ENCODE measurements at regions not wholly inside any gene's neighbourhood (a gene's known extent, or its start where the extent isn't known, plus 50 kb on each side); places are given as distances from the start of the nearest gene placed in this dataset.

GRCh38 chr18:45119876-45120275 is 439.2 kb downstream of the SETBP1 start:
- DNase-seq, result no peak

- no peak for DNase-seq
Observed at GRCh38 chr18:45121146-45121545, 440.5 kb downstream of the SETBP1 start.

GRCh38 chr18:45122506-45122905 is 441.8 kb downstream of the SETBP1 start:
- no peak for DNase-seq

GRCh38 chr18:45127405-45127804 is 446.7 kb downstream of the SETBP1 start:
- no peak for DNase-seq

- DNase-seq, result no peak
Observed at GRCh38 chr18:45133276-45133675, 452.6 kb downstream of the SETBP1 start.

GRCh38 chr18:45136381-45137086 is 455.8 kb downstream of the SETBP1 start:
- no peak for DNase-seq

GRCh38 chr18:45137087-45137419 is 456.4 kb downstream of the SETBP1 start:
- no peak for DNase-seq

- no peak for DNase-seq
Observed at GRCh38 chr18:45139478-45139877, 458.8 kb downstream of the SETBP1 start.

- DNase-seq, result no peak
Observed at GRCh38 chr18:45142868-45143267, 462.2 kb downstream of the SETBP1 start.

- no peak for DNase-seq
Observed at GRCh38 chr18:45149712-45150111, 465.6 kb upstream of the SLC14A2 start.

- DNase-seq, result no peak
Observed at GRCh38 chr18:45151645-45152044, 463.6 kb upstream of the SLC14A2 start.

GRCh38 chr18:45155526-45155925 is 459.8 kb upstream of the SLC14A2 start:
- DNase-seq, result no peak

- no peak for DNase-seq
Observed at GRCh38 chr18:45156946-45157345, 458.3 kb upstream of the SLC14A2 start.

GRCh38 chr18:45157576-45157975 is 457.7 kb upstream of the SLC14A2 start:
- no peak for DNase-seq

GRCh38 chr18:45161850-45162249 is 453.4 kb upstream of the SLC14A2 start:
- no peak for DNase-seq

GRCh38 chr18:45163871-45164270 is 451.4 kb upstream of the SLC14A2 start:
- no peak for DNase-seq

- no peak for DNase-seq
Observed at GRCh38 chr18:45164551-45164950, 450.7 kb upstream of the SLC14A2 start.

- no peak for DNase-seq
Observed at GRCh38 chr18:45165176-45165713, 450.0 kb upstream of the SLC14A2 start.

- no peak for DNase-seq
Observed at GRCh38 chr18:45165871-45166270, 449.4 kb upstream of the SLC14A2 start.

GRCh38 chr18:45166341-45166835 is 448.9 kb upstream of the SLC14A2 start:
- no peak for DNase-seq

GRCh38 chr18:45166836-45167551 is 448.3 kb upstream of the SLC14A2 start:
- DNase-seq, result no peak

- no peak for DNase-seq
Observed at GRCh38 chr18:45167631-45168280, 447.5 kb upstream of the SLC14A2 start.

GRCh38 chr18:45168866-45169600 is 446.2 kb upstream of the SLC14A2 start:
- DNase-seq, result no peak

Data from NCI-H187 (cell line).